ENCODE measurements at regions not wholly inside any gene's neighbourhood (a gene's known extent, or its start where the extent isn't known, plus 50 kb on each side); places are given as distances from the start of the nearest gene placed in this dataset.

GRCh38 chr4:62487016-62487415 is 1286.9 kb downstream of the ADGRL3 start:
- Mint-ChIP-seq H3K4me1 (ENCODE audit: low read depth) (no peaks in the 10 kb centered on the region), H3K27me3 (no peaks in the 10 kb centered on the region), H3K4me3 (no peak overlapping the region), H3K9me3 (ENCODE audit: low read depth) (peaks cover 8% of the 10 kb centered on the region), H3K36me3 (no peaks in the 10 kb centered on the region), H3K27ac (no peak overlapping the region)

- H3K4me3 Mint-ChIP-seq: no peak overlapping the region
Measured at GRCh38 chr4:62484357-62484756, 1284.2 kb downstream of the ADGRL3 start.

GRCh38 chr4:62482355-62482754 is 1282.2 kb downstream of the ADGRL3 start:
- Mint-ChIP-seq H3K4me3 (no peak overlapping the region), H3K27ac (no peak overlapping the region), H3K27me3 (no peaks in the 10 kb centered on the region), H3K36me3 (no peaks in the 10 kb centered on the region), H3K4me1 (ENCODE audit: low read depth) (no peaks in the 10 kb centered on the region), H3K9me3 (ENCODE audit: low read depth) (peaks cover 7% of the 10 kb centered on the region)

More at GRCh38 chr4:62484357-62484756, 1284.2 kb downstream of the ADGRL3 start:
- H3K27ac Mint-ChIP-seq: no peak overlapping the region
- no peaks in the 10 kb centered on the region for H3K36me3 Mint-ChIP-seq
- no peaks in the 10 kb centered on the region for H3K4me1 Mint-ChIP-seq (ENCODE audit: low read depth)
- peaks cover 12% of the 10 kb centered on the region for H3K9me3 Mint-ChIP-seq (ENCODE audit: low read depth)
- no peaks in the 10 kb centered on the region for H3K27me3 Mint-ChIP-seq

GRCh38 chr4:62475596-62475995 is 1275.5 kb downstream of the ADGRL3 start:
- H3K4me3 Mint-ChIP-seq: no peak overlapping the region
- H3K27me3 Mint-ChIP-seq: no peaks in the 10 kb centered on the region
- H3K4me1 Mint-ChIP-seq (ENCODE audit: low read depth): no peaks in the 10 kb centered on the region
- H3K9me3 Mint-ChIP-seq (ENCODE audit: low read depth): peaks cover 12% of the 10 kb centered on the region
- H3K27ac Mint-ChIP-seq: no peak overlapping the region
- H3K36me3 Mint-ChIP-seq: no peaks in the 10 kb centered on the region

GRCh38 chr4:62474802-62475201 is 1274.7 kb downstream of the ADGRL3 start:
- no peaks in the 10 kb centered on the region for H3K4me1 Mint-ChIP-seq (ENCODE audit: low read depth)
- H3K27me3 Mint-ChIP-seq: no peaks in the 10 kb centered on the region
- no peak overlapping the region for H3K27ac Mint-ChIP-seq
- H3K9me3 Mint-ChIP-seq (ENCODE audit: low read depth): peaks cover 8% of the 10 kb centered on the region
- H3K4me3 Mint-ChIP-seq: no peak overlapping the region
- H3K36me3 Mint-ChIP-seq: no peaks in the 10 kb centered on the region

- Mint-ChIP-seq H3K27me3 (no peaks in the 10 kb centered on the region), H3K4me1 (ENCODE audit: low read depth) (no peaks in the 10 kb centered on the region), H3K9me3 (ENCODE audit: low read depth) (peaks cover 10% of the 10 kb centered on the region), H3K36me3 (no peaks in the 10 kb centered on the region), H3K27ac (no peak overlapping the region), H3K4me3 (no peak overlapping the region)
Measured at GRCh38 chr4:62471021-62471420, 1270.9 kb downstream of the ADGRL3 start.

GRCh38 chr4:62470421-62470983 is 1270.4 kb downstream of the ADGRL3 start:
- Mint-ChIP-seq H3K27me3 (no peaks in the 10 kb centered on the region), H3K27ac (no peak overlapping the region), H3K4me3 (no peak overlapping the region), H3K4me1 (ENCODE audit: low read depth) (no peaks in the 10 kb centered on the region), H3K36me3 (no peaks in the 10 kb centered on the region), H3K9me3 (ENCODE audit: low read depth) (peaks cover 15% of the 10 kb centered on the region)

GRCh38 chr4:62470020-62470419 is 1269.9 kb downstream of the ADGRL3 start:
- no peaks in the 10 kb centered on the region for H3K27me3 Mint-ChIP-seq
- no peak overlapping the region for H3K27ac Mint-ChIP-seq
- H3K9me3 Mint-ChIP-seq (ENCODE audit: low read depth): peaks cover 16% of the 10 kb centered on the region
- H3K4me1 Mint-ChIP-seq (ENCODE audit: low read depth): no peaks in the 10 kb centered on the region
- H3K36me3 Mint-ChIP-seq: no peaks in the 10 kb centered on the region
- H3K4me3 Mint-ChIP-seq: no peak overlapping the region

GRCh38 chr4:62461961-62462360 is 1261.8 kb downstream of the ADGRL3 start:
- Mint-ChIP-seq H3K27ac (no peak overlapping the region), H3K4me3 (no peak overlapping the region), H3K9me3 (ENCODE audit: low read depth) (peaks cover 8% of the 10 kb centered on the region), H3K27me3 (no peaks in the 10 kb centered on the region), H3K36me3 (no peaks in the 10 kb centered on the region), H3K4me1 (ENCODE audit: low read depth) (no peaks in the 10 kb centered on the region)

GRCh38 chr4:62460329-62460728 is 1260.2 kb downstream of the ADGRL3 start:
- Mint-ChIP-seq H3K4me1 (ENCODE audit: low read depth) (no peaks in the 10 kb centered on the region), H3K36me3 (no peaks in the 10 kb centered on the region), H3K4me3 (no peak overlapping the region), H3K9me3 (ENCODE audit: low read depth) (no peaks in the 10 kb centered on the region), H3K27me3 (no peaks in the 10 kb centered on the region), H3K27ac (no peak overlapping the region)

GRCh38 chr4:62457356-62457755 is 1257.2 kb downstream of the ADGRL3 start:
- no peak overlapping the region for H3K4me3 Mint-ChIP-seq
- no peaks in the 10 kb centered on the region for H3K4me1 Mint-ChIP-seq (ENCODE audit: low read depth)
- no peaks in the 10 kb centered on the region for H3K27me3 Mint-ChIP-seq
- no peak overlapping the region for H3K27ac Mint-ChIP-seq
- H3K36me3 Mint-ChIP-seq: no peaks in the 10 kb centered on the region
- no peaks in the 10 kb centered on the region for H3K9me3 Mint-ChIP-seq (ENCODE audit: low read depth)

GRCh38 chr4:62455871-62456270 is 1255.7 kb downstream of the ADGRL3 start:
- no peaks in the 10 kb centered on the region for H3K9me3 Mint-ChIP-seq (ENCODE audit: low read depth)
- no peaks in the 10 kb centered on the region for H3K4me1 Mint-ChIP-seq (ENCODE audit: low read depth)
- H3K4me3 Mint-ChIP-seq: no peak overlapping the region
- no peak overlapping the region for H3K27ac Mint-ChIP-seq
- H3K36me3 Mint-ChIP-seq: no peaks in the 10 kb centered on the region
- H3K27me3 Mint-ChIP-seq: no peaks in the 10 kb centered on the region

GRCh38 chr4:62454535-62454934 is 1254.4 kb downstream of the ADGRL3 start:
- H3K4me3 Mint-ChIP-seq: no peak overlapping the region
- H3K9me3 Mint-ChIP-seq (ENCODE audit: low read depth): no peaks in the 10 kb centered on the region
- no peaks in the 10 kb centered on the region for H3K36me3 Mint-ChIP-seq
- no peaks in the 10 kb centered on the region for H3K27me3 Mint-ChIP-seq
- H3K4me1 Mint-ChIP-seq (ENCODE audit: low read depth): no peaks in the 10 kb centered on the region
- no peak overlapping the region for H3K27ac Mint-ChIP-seq

GRCh38 chr4:62450740-62451139 is 1250.6 kb downstream of the ADGRL3 start:
- H3K36me3 Mint-ChIP-seq: no peaks in the 10 kb centered on the region
- H3K27ac Mint-ChIP-seq: no peak overlapping the region
- H3K4me3 Mint-ChIP-seq: no peak overlapping the region
- no peaks in the 10 kb centered on the region for H3K27me3 Mint-ChIP-seq
- H3K9me3 Mint-ChIP-seq (ENCODE audit: low read depth): peaks cover 5% of the 10 kb centered on the region
- H3K4me1 Mint-ChIP-seq (ENCODE audit: low read depth): no peaks in the 10 kb centered on the region

- H3K4me1 Mint-ChIP-seq (ENCODE audit: low read depth): no peaks in the 10 kb centered on the region
Measured at GRCh38 chr4:62449538-62449937, 1249.4 kb downstream of the ADGRL3 start.

GRCh38 chr4:62448911-62449310 is 1248.8 kb downstream of the ADGRL3 start:
- Mint-ChIP-seq H3K4me1 (ENCODE audit: low read depth) (no peaks in the 10 kb centered on the region), H3K36me3 (no peaks in the 10 kb centered on the region), H3K9me3 (ENCODE audit: low read depth) (peaks cover 5% of the 10 kb centered on the region), H3K27ac (no peak overlapping the region), H3K4me3 (no peak overlapping the region), H3K27me3 (no peaks in the 10 kb centered on the region)

More at GRCh38 chr4:62449538-62449937, 1249.4 kb downstream of the ADGRL3 start:
- H3K9me3 Mint-ChIP-seq (ENCODE audit: low read depth): peaks cover 5% of the 10 kb centered on the region
- H3K36me3 Mint-ChIP-seq: no peaks in the 10 kb centered on the region
- H3K27me3 Mint-ChIP-seq: no peaks in the 10 kb centered on the region
- H3K27ac Mint-ChIP-seq: no peak overlapping the region
- H3K4me3 Mint-ChIP-seq: no peak overlapping the region

Measured in activated naive CD8-positive, alpha-beta T cell (primary cell).